ENCODE measurements at regions not wholly inside any gene's neighbourhood (a gene's known extent, or its start where the extent isn't known, plus 50 kb on each side); places are given as distances from the start of the nearest gene placed in this dataset.
A peak's percentile ranks its signal among the peaks of the same experiment; 100 is the strongest.
"Not testable (repeated sequence)": the region's sequence is repeated elsewhere in the genome, so short reads cannot be mapped to it uniquely, and the experiment has no call there.

- H3K9me3 ChIP-seq, result no peaks in the 10 kb centered on the region
- H3K27me3 ChIP-seq, result peaks cover 0 to 3% of the 10 kb centered on the region in 2 donors
- TF ChIP-seq CTCF (IDR thresholded peaks at IDR 0.05), result no peak
- no peak for TF ChIP-seq EP300 (IDR thresholded peaks at IDR 0.05)
- TF ChIP-seq POLR2A (IDR thresholded peaks at IDR 0.05), result no peak
- no peak overlapping the region for H3K4me3 ChIP-seq
- no peak overlapping the region for H3K27ac ChIP-seq
- 76 to 80% methylated on average over 1 of the region's 1 CpG for WGBS, 2 donors
- no peaks in the 10 kb centered on the region for H3K36me3 ChIP-seq
- no peak for DNase-seq (ENCODE audit: low spot score in 2 of 2)
- H3K4me1 ChIP-seq, result no peaks in the 10 kb centered on the region
Measured at GRCh38 chr7:142563470-142563869, 185.8 kb upstream of the PRSS1 start.

- no peaks in the 10 kb centered on the region for H3K36me3 ChIP-seq
- no peaks in the 10 kb centered on the region for H3K4me1 ChIP-seq
- no peak for DNase-seq (ENCODE audit: low spot score in 2 of 2)
- TF ChIP-seq POLR2A (IDR thresholded peaks at IDR 0.05), result no peak
- TF ChIP-seq CTCF (IDR thresholded peaks at IDR 0.05), result no peak
- no peak for TF ChIP-seq EP300 (IDR thresholded peaks at IDR 0.05)
- no peak overlapping the region for H3K27ac ChIP-seq
- WGBS, 2 donors, result 30 to 31% methylated on average over 1 of the region's 1 CpG
- no peak overlapping the region for H3K4me3 ChIP-seq
- peaks cover 0 to 3% of the 10 kb centered on the region in 2 donors for H3K27me3 ChIP-seq
- no peaks in the 10 kb centered on the region for H3K9me3 ChIP-seq
Measured at GRCh38 chr7:142562688-142563087, 186.6 kb upstream of the PRSS1 start.

- H3K36me3 ChIP-seq; H3K27me3 ChIP-seq; H3K4me1 ChIP-seq; DNase-seq (ENCODE audit: low spot score in 2 of 2); H3K4me3 ChIP-seq; H3K27ac ChIP-seq; H3K9me3 ChIP-seq: not testable (repeated sequence)
- 85% methylated on average over 3 of the region's 3 CpGs for WGBS, 2 donors
Measured at GRCh38 chr7:142561396-142561795, 187.9 kb upstream of the PRSS1 start.

GRCh38 chr7:142560770-142561169 is 188.5 kb upstream of the PRSS1 start:
- WGBS, 2 donors, result 79 to 84% methylated on average over 6 of the region's 6 CpGs
- not testable (repeated sequence) for H3K4me1 ChIP-seq; H3K27me3 ChIP-seq; H3K4me3 ChIP-seq; H3K27ac ChIP-seq; H3K9me3 ChIP-seq; DNase-seq (ENCODE audit: low spot score in 2 of 2); H3K36me3 ChIP-seq

- WGBS, 2 donors, result 82 to 90% methylated on average over 2 of the region's 2 CpGs
- Histone ChIP-seq H3K9me3 (no peaks in the 10 kb centered on the region), H3K4me1 (peaks cover 0 to 6% (median 0%) of the 10 kb centered on the region in 4 donors), H3K4me3 (no peak overlapping the region), H3K36me3 (no peaks in the 10 kb centered on the region), H3K27me3 (peaks cover 0 to 3% of the 10 kb centered on the region in 2 donors), H3K27ac (no peak overlapping the region)
- TF ChIP-seq CTCF (IDR thresholded peaks at IDR 0.05) (no peak), EP300 (IDR thresholded peaks at IDR 0.05) (no peak), POLR2A (IDR thresholded peaks at IDR 0.05) (no peak)
- DNase-seq (ENCODE audit: low spot score in 2 of 2), result no peak
Measured at GRCh38 chr7:142560166-142560565, 189.1 kb upstream of the PRSS1 start.

- no peaks in the 10 kb centered on the region for H3K9me3 ChIP-seq
- peaks cover 0 to 3% of the 10 kb centered on the region in 2 donors for H3K27me3 ChIP-seq
- H3K27ac ChIP-seq, result no peak overlapping the region
- no peaks in the 10 kb centered on the region for H3K36me3 ChIP-seq
- no peak for TF ChIP-seq POLR2A (IDR thresholded peaks at IDR 0.05)
- peak in 2 of 5 experiments; percentile 19 to 46 for TF ChIP-seq CTCF (IDR thresholded peaks at IDR 0.05)
- H3K4me1 ChIP-seq, result peaks cover 0 to 6% (median 0%) of the 10 kb centered on the region in 4 donors
- H3K4me3 ChIP-seq, result no peak overlapping the region
- DNase-seq (ENCODE audit: low spot score in 2 of 2), result no peak
- 39 to 45% methylated on average over 5 of the region's 5 CpGs for WGBS, 2 donors
Measured at GRCh38 chr7:142557971-142558582, 191.2 kb upstream of the PRSS1 start.

Data from tibial nerve (tissue), 4 donors.